SH-SY5Y (cell line): ENCODE measurements at regions not wholly inside any gene's neighbourhood (a gene's known extent, or its start where the extent isn't known, plus 50 kb on each side); places are given as distances from the start of the nearest gene placed in this dataset.

Source experiments
- GATA2 ChIP-seq: IDR thresholded peaks from 2 replicates; pipeline ENCODE4 v1.6.1; 2011; ENCODE audit warnings: mild to moderate bottlenecking, low read depth, low read length
- GATA3 ChIP-seq: IDR thresholded peaks from 2 replicates; pipeline ENCODE4 v1.6.1; 2011; ENCODE audit warnings: low read depth, mild to moderate bottlenecking, low read length, moderate library complexity

- TF ChIP-seq GATA2 (no peak), GATA3 (no peak)
These were observed 101.0 kb upstream of the SPACA1 start for GRCh38 chr6:87946669-87947068.
